ENCODE measurements at regions not wholly inside any gene's neighbourhood (a gene's known extent, or its start where the extent isn't known, plus 50 kb on each side); places are given as distances from the start of the nearest gene placed in this dataset.

DNA sequence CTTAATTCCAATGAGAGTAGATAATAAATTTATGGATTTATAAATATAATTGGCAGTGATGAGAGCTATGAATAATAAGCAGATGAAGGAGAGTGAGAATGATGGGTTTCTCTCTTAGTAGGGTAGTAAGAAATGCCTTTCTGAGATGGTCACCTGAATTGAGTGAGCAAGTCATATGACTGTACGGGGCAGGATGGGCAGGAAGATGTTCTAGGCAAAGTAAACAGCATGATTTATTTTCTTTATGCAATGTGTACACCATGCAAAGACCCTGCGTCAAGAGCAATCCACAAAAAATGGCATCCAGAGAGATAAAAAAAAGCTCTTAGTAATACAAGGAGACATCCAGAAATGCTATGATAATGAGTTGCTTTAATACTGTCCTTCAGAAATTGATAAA lies 409.9 kb downstream of the HLX start:
- no peak for ATAC-seq (replicated peaks)
- DNase-seq, result no peak
- H3K4me3 Mint-ChIP-seq, result no peak overlapping the region
- no peak overlapping the region for H3K27ac Mint-ChIP-seq
- no peaks in the 10 kb centered on the region for H3K4me1 Mint-ChIP-seq
- H3K36me3 Mint-ChIP-seq, result no peaks in the 10 kb centered on the region
- H3K27me3 Mint-ChIP-seq, result no peaks in the 10 kb centered on the region
- no peaks in the 10 kb centered on the region for H3K9me3 Mint-ChIP-seq

DNA sequence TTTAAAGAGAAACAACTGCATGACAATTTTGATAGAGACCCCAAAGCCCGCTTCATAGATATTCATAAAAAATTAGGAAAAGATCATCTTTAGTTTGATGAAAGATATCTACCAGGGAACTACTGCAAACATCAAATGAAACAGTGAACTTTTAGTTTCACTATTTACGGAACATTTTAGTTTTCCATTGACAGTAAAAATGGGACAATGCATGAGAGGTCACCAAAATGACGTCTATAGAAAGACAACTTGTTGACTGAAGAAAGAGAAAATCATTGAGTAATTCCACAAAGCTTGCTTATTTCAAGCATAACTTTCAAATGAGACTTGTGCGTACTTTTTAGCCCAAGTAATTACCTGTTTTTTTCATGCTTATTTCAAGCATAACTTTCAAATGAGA lies 411.4 kb downstream of the HLX start:
- Mint-ChIP-seq H3K9me3 (no peaks in the 10 kb centered on the region), H3K27ac (no peak overlapping the region), H3K4me1 (no peaks in the 10 kb centered on the region), H3K4me3 (no peak overlapping the region), H3K36me3 (no peaks in the 10 kb centered on the region), H3K27me3 (no peaks in the 10 kb centered on the region)
- no peak for ATAC-seq (replicated peaks)
- DNase-seq, result no peak

DNA sequence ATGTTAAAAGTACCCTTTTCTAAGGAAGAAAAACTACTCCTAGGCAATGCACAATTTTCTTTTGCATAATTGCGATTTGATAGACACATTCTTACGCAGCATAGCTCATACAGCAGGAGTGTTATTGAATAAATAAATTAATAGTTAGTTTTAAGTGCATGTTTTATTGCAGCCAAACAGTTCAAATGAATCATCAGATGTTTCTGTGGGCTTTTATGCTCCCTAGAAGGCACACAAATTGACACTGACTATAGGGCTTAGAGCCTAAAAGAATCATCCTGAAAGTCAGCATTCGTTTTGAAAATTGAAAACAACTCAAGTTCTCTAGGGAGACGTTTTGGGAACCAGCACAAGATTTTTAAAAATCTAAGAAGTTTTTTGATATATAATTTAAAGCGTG lies 411.9 kb downstream of the HLX start:
- Mint-ChIP-seq H3K4me3 (no peak overlapping the region), H3K4me1 (no peaks in the 10 kb centered on the region), H3K9me3 (no peaks in the 10 kb centered on the region), H3K36me3 (no peaks in the 10 kb centered on the region), H3K27ac (no peak overlapping the region), H3K27me3 (no peaks in the 10 kb centered on the region)
- ATAC-seq (replicated peaks) (no peak), DNase-seq (no peak)

DNA sequence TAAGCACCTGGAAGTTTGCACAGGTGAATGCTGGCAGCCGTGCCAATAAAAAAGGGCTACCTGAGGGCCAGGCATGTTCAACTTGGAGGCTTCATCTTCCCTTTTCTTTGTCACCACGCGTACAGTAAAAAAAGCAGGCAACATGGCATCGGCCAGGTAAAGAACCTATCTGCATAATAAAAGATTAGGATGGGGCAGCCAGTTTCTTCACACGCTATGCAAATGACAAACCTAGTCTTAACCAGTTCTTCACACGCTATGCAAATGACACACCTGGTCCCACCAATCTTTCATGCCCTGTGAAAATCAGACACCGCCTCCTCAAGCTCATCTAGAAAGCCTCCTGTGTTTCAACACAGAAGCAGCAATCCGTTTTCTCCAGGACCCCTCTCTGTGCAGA lies 413.4 kb downstream of the HLX start:
- Mint-ChIP-seq H3K4me3 (no peak overlapping the region), H3K27ac (no peak overlapping the region), H3K9me3 (no peaks in the 10 kb centered on the region), H3K4me1 (no peaks in the 10 kb centered on the region), H3K27me3 (no peaks in the 10 kb centered on the region), H3K36me3 (no peaks in the 10 kb centered on the region)
- DNase-seq, result no peak
- ATAC-seq (replicated peaks), result no peak

DNA sequence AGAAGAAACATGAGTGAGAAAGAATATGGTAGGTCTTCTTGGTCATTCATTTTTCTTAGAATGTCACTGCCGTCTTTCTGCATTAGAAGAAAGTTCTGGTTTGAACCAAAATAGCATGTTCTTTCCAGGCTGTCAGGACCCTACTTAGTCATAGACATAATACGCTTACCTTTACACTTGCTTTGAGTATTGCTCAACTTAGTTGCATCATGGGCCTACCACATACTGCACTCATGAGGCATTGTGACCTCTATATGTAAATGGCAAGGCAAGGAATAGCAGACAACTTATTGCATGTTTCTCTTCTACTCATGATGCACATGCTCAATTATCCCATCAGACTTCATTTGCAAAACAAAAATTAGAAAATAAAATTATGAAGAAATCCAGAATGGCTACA lies 415.0 kb downstream of the HLX start:
- H3K36me3 Mint-ChIP-seq, result no peaks in the 10 kb centered on the region
- no peak for ATAC-seq (replicated peaks)
- DNase-seq, result no peak

DNA sequence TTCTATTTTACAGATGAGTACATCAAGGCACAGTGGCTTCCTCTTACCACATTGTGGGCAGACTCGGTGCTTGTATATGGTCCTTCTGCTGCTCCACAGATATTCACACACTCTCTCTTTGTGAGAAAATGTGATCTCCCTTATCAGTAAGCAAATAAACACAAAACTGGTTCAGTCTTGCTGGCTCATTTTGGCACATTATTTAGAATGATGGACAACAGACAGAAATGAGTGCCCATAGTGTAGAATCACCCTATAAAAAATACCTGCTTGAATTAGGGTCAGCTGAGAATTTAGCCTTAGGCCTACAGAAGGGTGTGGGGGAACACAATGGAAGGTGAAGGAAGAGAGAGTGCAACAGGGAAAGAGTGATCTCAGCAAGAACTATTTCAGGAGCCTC lies 423.1 kb downstream of the HLX start:
- H3K4me3 Mint-ChIP-seq, result no peak overlapping the region
- no peak for DNase-seq
- H3K9me3 Mint-ChIP-seq, result no peaks in the 10 kb centered on the region
- H3K4me1 Mint-ChIP-seq, result no peaks in the 10 kb centered on the region
- peaks cover 6 to 33% of the 10 kb centered on the region in 2 donors for H3K27me3 Mint-ChIP-seq
- H3K36me3 Mint-ChIP-seq, result no peaks in the 10 kb centered on the region
- no peak overlapping the region for H3K27ac Mint-ChIP-seq
- no peak for ATAC-seq (replicated peaks)

More for the DNA sequence above, 415.0 kb downstream of the HLX start:
- Mint-ChIP-seq H3K27ac (no peak overlapping the region), H3K9me3 (no peaks in the 10 kb centered on the region), H3K4me3 (no peak overlapping the region), H3K4me1 (no peaks in the 10 kb centered on the region), H3K27me3 (no peaks in the 10 kb centered on the region)

DNA sequence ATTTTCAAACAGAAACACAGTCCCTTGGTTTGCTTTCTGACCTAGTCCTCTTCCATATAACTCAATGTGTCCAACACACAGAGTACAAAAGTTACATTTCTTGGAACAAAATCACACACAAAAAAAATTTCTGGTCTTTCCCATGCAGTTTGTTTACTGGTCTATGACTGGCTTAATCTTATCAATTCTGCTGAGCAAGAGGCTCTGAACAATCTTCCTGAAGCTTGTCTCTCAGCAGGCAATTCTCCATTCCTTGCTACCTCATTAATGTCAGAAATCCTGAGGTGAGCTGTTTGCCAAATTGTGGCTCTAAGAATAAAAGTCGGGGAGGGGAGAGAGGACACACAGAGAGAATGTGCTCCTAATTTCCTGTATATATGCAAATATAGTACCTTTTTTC lies 423.6 kb downstream of the HLX start:
- Mint-ChIP-seq H3K27ac (no peak overlapping the region), H3K27me3 (peaks cover 6 to 33% of the 10 kb centered on the region in 2 donors), H3K36me3 (no peaks in the 10 kb centered on the region), H3K4me3 (no peak overlapping the region), H3K4me1 (no peaks in the 10 kb centered on the region), H3K9me3 (no peaks in the 10 kb centered on the region)
- DNase-seq (no peak), ATAC-seq (replicated peaks) (no peak)

DNA sequence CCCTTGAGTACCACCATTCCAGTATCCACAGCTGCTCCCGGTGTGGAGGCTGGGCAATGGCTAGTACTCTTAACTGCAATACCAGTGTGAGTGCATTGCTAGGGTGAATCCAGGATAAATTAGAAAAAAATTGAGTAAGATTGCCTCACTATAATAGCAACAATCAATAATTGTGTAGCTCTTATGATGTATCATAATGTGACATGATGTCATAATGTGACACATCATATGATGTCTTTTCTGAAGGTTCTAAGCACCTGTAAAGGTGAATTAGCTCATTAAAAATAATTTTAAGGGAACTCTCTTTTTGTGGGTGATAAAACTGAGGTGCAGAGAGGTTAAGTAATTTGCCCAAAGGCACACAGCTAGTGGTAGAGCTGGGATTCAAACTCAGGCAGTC lies 424.4 kb downstream of the HLX start:
- Mint-ChIP-seq H3K4me3 (no peak overlapping the region), H3K9me3 (peaks cover 2 to 3% of the 10 kb centered on the region in 2 donors), H3K27ac (no peak overlapping the region), H3K27me3 (peaks cover 6 to 33% of the 10 kb centered on the region in 2 donors), H3K4me1 (no peaks in the 10 kb centered on the region), H3K36me3 (no peaks in the 10 kb centered on the region)
- no peak for ATAC-seq (replicated peaks)
- DNase-seq, result no peak

DNA sequence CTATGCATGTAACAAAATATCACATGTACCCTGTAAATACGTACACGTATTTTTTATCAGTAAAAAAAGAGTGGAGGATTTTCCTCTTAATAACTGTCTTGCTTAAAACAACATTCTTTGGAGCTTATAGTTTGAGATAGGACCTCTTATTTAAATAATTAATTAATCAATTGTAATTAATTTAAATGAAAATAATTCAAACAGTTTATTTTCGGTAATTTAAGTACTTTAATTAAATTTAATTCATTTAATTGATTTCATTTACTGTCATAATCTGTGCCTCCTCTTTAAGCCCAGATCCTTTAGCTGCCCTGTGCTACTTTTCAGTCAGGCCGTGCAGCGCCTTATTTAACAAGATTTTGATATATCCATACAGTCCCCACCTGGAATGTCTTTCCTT lies 427.0 kb downstream of the HLX start:
- no peak overlapping the region for H3K27ac Mint-ChIP-seq
- H3K4me1 Mint-ChIP-seq, result no peaks in the 10 kb centered on the region
- ATAC-seq (replicated peaks) (no peak), DNase-seq (no peak)
- peaks cover 7% of the 10 kb centered on the region in 2 donors for H3K9me3 Mint-ChIP-seq
- H3K27me3 Mint-ChIP-seq, result peaks cover 10 to 25% of the 10 kb centered on the region in 2 donors
- peaks cover 0 to 4% of the 10 kb centered on the region in 2 donors for H3K36me3 Mint-ChIP-seq
- no peak overlapping the region for H3K4me3 Mint-ChIP-seq

DNA sequence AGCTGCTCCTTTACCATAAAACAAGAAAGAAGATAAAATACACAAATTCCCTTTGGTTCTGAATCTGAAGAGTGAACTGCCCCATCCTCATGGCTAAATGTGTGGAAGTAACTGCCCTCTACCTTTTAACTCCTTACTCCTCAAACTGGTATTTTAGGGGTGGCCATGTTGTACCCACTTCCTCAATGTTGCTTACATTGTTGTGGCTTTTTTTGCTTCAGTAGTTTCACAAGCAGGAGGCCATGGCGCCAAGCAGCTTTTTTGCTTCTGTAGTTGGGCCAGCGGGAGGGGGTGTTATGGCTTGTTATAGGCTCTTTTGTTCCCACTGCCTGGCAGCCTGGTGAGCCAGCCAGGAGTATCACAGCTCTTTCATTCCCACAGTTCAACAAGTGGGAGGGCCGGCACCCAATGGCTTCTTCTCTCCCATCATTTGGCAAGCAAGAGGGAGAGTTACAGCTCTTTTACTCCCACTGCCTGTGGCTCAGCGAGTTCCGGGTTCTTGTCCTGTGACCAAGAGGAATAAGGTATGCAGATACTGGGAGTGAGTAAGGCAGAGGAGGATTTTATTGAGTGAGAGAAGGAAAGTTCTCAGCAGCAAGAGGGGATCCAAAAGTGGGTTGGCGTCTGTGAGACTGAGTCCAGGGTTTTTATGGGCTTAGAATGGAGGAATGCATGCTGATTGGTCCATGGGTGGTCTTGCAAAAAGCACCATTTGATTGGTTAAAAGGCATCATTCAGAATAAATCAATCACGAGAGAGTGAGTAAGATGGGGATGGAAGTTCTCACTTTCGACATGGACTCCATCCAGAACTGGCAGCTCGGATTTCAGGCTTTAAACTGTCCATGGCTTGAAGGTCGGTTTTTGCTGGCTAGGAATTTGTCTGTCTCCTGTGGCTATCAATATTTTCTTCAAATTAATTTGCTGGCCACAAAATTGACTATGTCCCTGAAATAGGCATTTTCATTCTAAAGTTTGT lies 429.6 kb downstream of the HLX start:
- Mint-ChIP-seq H3K27ac (no peak overlapping the region), H3K4me3 (no peak overlapping the region), H3K27me3 (peaks cover 11 to 14% of the 10 kb centered on the region in 2 donors), H3K4me1 (no peaks in the 10 kb centered on the region), H3K9me3 (peaks cover 7% of the 10 kb centered on the region in 2 donors), H3K36me3 (peaks cover 0 to 4% of the 10 kb centered on the region in 2 donors)
- ATAC-seq (replicated peaks) (no peak), DNase-seq (no peak)

DNA sequence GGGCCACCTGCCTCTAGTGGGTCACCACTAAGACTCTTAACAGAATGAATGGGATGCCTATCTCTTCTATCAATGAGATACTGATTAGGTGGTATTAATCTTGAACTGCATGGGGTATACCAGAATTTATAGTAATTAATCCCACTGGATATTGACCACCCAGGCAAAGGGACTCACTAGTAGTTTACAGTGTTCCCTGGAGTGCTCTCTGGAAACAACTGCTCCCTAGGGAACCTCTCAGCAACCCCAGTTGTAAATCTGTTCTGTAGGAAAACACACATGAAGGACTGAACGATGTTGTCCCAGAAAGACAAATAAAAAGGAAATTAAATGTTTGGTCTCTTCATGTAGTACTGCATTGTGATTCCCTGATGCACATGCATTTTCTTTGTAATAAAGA lies 430.5 kb downstream of the HLX start:
- no peaks in the 10 kb centered on the region for H3K4me1 Mint-ChIP-seq

DNA sequence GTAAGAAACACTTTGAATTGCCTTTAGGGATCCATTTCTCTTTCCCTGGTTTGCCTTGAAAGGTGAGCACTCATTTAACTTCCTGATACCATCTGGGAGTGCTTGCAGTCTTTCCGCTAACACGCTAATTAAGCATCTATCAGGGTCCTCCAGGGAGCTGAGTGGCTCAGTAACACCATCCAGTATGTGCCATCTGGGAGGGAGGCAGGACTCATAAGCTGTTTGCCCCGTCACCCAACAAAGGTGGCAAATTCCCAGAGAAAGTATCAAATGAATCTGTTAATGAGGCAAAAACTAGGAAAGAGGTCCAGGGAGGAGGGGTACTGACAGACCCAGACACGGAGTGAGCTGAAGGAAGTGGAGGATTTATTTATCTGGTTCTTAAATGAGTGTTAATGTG lies 430.9 kb downstream of the HLX start:
- peaks cover 10 to 19% of the 10 kb centered on the region in 2 donors for H3K27me3 Mint-ChIP-seq
- H3K4me1 Mint-ChIP-seq, result no peaks in the 10 kb centered on the region
- H3K9me3 Mint-ChIP-seq, result peaks cover 7% of the 10 kb centered on the region in 2 donors
- H3K36me3 Mint-ChIP-seq, result peaks cover 0 to 4% of the 10 kb centered on the region in 2 donors
- no peak overlapping the region for H3K4me3 Mint-ChIP-seq
- no peak overlapping the region for H3K27ac Mint-ChIP-seq
- ATAC-seq (replicated peaks) (no peak), DNase-seq (no peak)

More for the DNA sequence above, 430.5 kb downstream of the HLX start:
- Mint-ChIP-seq H3K27ac (no peak overlapping the region), H3K36me3 (peaks cover 0 to 4% of the 10 kb centered on the region in 2 donors), H3K4me3 (no peak overlapping the region), H3K27me3 (peaks cover 11 to 18% of the 10 kb centered on the region in 2 donors), H3K9me3 (peaks cover 7% of the 10 kb centered on the region in 2 donors)
- DNase-seq, result no peak
- no peak for ATAC-seq (replicated peaks)

DNA sequence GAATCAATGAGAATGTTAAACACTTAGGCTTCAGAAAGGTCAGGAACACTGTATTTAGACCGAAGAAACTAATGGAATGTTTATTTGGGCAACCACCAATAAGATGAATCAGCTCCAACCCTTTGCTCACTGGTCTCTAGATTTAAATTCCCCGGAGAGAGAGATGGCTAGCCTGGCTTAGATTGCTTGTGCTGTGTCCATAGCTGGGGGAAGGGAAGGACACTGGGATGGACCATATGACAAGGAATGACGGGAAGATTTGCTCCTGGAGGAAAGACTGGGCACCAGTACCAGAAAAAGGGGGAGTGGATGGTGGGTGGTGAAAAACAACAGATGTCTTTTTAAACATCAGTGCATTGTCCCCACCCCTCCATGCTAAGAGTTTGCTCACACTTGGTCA lies 426.6 kb downstream of the DUSP10 start:
- no peak for ATAC-seq (replicated peaks)
- Mint-ChIP-seq H3K4me1 (no peaks in the 10 kb centered on the region), H3K4me3 (no peak overlapping the region), H3K9me3 (no peaks in the 10 kb centered on the region), H3K27me3 (peaks cover under 1 to 20% of the 10 kb centered on the region in 2 donors), H3K36me3 (no peaks in the 10 kb centered on the region), H3K27ac (no peak overlapping the region)
- no peak for DNase-seq

DNA sequence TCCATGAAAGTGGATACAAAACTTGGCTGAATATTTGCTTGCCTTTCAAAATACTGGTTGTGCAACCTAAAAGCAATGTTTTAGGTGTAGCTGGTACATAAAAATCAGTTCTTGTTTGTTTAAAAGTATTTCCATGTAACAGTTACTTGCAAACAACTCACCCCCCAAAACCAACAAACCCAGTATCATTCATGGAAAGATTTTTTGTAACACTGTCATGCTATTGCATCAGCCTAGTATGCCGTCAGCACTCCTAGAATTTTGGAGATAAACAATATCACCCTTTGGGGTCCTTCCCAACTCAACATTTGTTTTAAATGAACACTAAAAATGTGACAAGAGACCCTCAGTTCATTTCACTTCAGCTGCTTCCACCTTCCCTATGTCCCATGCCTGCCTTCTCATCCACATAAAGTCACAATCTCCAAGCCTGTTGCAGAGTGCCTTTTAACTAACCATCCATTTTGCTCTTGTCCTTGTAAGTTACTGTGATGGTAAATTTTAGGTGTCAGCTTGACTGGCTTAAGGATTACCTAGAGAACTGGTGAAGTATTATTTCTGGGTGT lies 425.3 kb downstream of the DUSP10 start:
- DNase-seq, result no peak
- no peaks in the 10 kb centered on the region for H3K36me3 Mint-ChIP-seq
- peaks cover 0 to 20% of the 10 kb centered on the region in 2 donors for H3K27me3 Mint-ChIP-seq
- no peaks in the 10 kb centered on the region for H3K4me1 Mint-ChIP-seq
- no peak for ATAC-seq (replicated peaks)
- H3K9me3 Mint-ChIP-seq, result no peaks in the 10 kb centered on the region
- H3K27ac Mint-ChIP-seq, result no peak overlapping the region
- no peak overlapping the region for H3K4me3 Mint-ChIP-seq

DNA sequence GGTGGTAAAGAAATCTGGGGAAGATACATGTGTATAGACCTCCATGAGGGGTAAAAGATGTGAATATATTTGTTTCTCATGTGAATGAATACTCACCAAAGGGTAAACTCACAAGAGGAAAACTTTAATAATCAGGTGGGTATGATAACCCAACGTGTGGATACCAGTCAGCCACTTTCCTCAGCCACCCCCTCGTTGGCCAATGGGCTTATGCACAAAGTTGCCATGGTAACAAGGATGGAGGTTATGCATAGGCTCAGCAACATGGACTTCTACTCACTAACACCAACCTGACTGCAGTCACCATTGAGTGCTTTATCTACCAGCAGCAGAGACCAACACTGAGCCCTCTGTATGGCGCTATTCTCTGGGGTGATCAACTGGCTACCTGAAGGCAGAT lies 424.4 kb downstream of the DUSP10 start:
- no peak overlapping the region for H3K4me3 Mint-ChIP-seq
- H3K9me3 Mint-ChIP-seq, result no peaks in the 10 kb centered on the region
- no peak for DNase-seq
- H3K4me1 Mint-ChIP-seq, result no peaks in the 10 kb centered on the region
- H3K27me3 Mint-ChIP-seq, result peaks cover 0 to 27% of the 10 kb centered on the region in 2 donors
- ATAC-seq (replicated peaks), result no peak
- H3K27ac Mint-ChIP-seq, result no peak overlapping the region
- no peaks in the 10 kb centered on the region for H3K36me3 Mint-ChIP-seq

Measured in stimulated activated naive B cell treated with anti-CD40 and anti-IgM and Interleukin-4, amounts not matched to agents 10 μg/mL and 1 μg/mL and 100 μg/mL, for 72 hours (primary cell).